CD4-positive, alpha-beta memory T cell (primary cell): ENCODE measurements at regions not wholly inside any gene's neighbourhood (a gene's known extent, or its start where the extent isn't known, plus 50 kb on each side); places are given as distances from the start of the nearest gene placed in this dataset.

Source experiments
- CTCF ChIA-PET: fragments of 350-600 bp; sonication (Branson Sonifier 250); formaldehyde crosslinking; loops from one replicate; lab custom pipeline; 2021; ENCODE audit warnings: inconsistent platforms; ENCODE audit not compliant: partially characterized antibody; lab: Charles Lee
- POLR2A ChIA-PET: fragments of 350-600 bp; sonication (Branson Sonifier 250); formaldehyde crosslinking; loops from one replicate; lab custom pipeline; 2021; ENCODE audit not compliant: partially characterized antibody; lab: Charles Lee
- DNase-seq, 5 donors: peaks; one replicate each; pipeline versions ENCODE4 v3.0.0 to v3.0.0-alpha.2; 2020 to 2022; ENCODE audit warnings: mixed read lengths in 1 of 5
- H3K27ac ChIP-seq: one replicate; pipeline ENCODE4 v1.7.0; 2013; ENCODE audit warnings: low read depth, low read length
- H3K27me3 ChIP-seq: 2 replicates; pipeline ENCODE4 v1.7.0; 2013; ENCODE audit warnings: mild to moderate bottlenecking, low read length, moderate library complexity; ENCODE audit not compliant: insufficient read depth
- H3K36me3 ChIP-seq: 2 replicates; pipeline ENCODE4 v1.7.0; 2013; ENCODE audit warnings: mild to moderate bottlenecking, low read length, moderate library complexity; ENCODE audit not compliant: insufficient read depth
- H3K4me1 ChIP-seq: 2 replicates; pipeline ENCODE4 v1.7.0; 2013; ENCODE audit warnings: mild to moderate bottlenecking, low read length, moderate library complexity; ENCODE audit not compliant: insufficient read depth
- H3K4me3 ChIP-seq, 2 donors: one replicate each; pipeline ENCODE4 v1.7.0; 2013; ENCODE audit warnings: low read length in 2 of 2, mild to moderate bottlenecking in 1 of 2
- H3K9me3 ChIP-seq, 2 donors: one replicate each; pipeline ENCODE4 v1.7.0; 2013; ENCODE audit warnings: low read length in 2 of 2, control low read depth in 1 of 2; ENCODE audit not compliant: control insufficient read depth in 1 of 2
- H3K27ac Mint-ChIP-seq, 7 donors: one replicate each; pipeline ENCODE4 v1.8.0; 2020 to 2021; ENCODE audit warnings: mixed read lengths in 7 of 7, mild to moderate bottlenecking in 6 of 7, inconsistent platforms in 3 of 7, moderate library complexity in 3 of 7
- H3K27me3 Mint-ChIP-seq, 2 donors: one replicate each; pipeline ENCODE4 v1.8.0; 2020 to 2021; ENCODE audit warnings: mixed read lengths in 2 of 2
- H3K36me3 Mint-ChIP-seq, 2 donors: one replicate each; pipeline ENCODE4 v1.8.0; 2020 to 2021; ENCODE audit warnings: mixed read lengths in 2 of 2, inconsistent platforms in 1 of 2, mild to moderate bottlenecking in 1 of 2
- H3K4me1 Mint-ChIP-seq, 4 donors: one replicate each; pipeline ENCODE4 v1.8.0; 2020 to 2021; ENCODE audit warnings: mixed read lengths in 4 of 4, mild to moderate bottlenecking in 1 of 4
- H3K4me3 Mint-ChIP-seq, 8 donors: one replicate each; pipeline ENCODE4 v1.8.0; 2020 to 2021; ENCODE audit warnings: mixed read lengths in 8 of 8, mild to moderate bottlenecking in 7 of 8, moderate library complexity in 6 of 8, inconsistent platforms in 3 of 8
- H3K9me3 Mint-ChIP-seq, 8 donors: one replicate each; pipeline ENCODE4 v1.8.0; 2020 to 2021; ENCODE audit warnings: mixed read lengths in 8 of 8, mild to moderate bottlenecking in 5 of 8, inconsistent platforms in 3 of 8, moderate library complexity in 1 of 8
- intact Hi-C: fragments of 100-400 bp; cut with micrococcal nuclease; formaldehyde crosslinking; loops from one replicate; pipeline ENCODE4 v1.15.1; 2023

DNA sequence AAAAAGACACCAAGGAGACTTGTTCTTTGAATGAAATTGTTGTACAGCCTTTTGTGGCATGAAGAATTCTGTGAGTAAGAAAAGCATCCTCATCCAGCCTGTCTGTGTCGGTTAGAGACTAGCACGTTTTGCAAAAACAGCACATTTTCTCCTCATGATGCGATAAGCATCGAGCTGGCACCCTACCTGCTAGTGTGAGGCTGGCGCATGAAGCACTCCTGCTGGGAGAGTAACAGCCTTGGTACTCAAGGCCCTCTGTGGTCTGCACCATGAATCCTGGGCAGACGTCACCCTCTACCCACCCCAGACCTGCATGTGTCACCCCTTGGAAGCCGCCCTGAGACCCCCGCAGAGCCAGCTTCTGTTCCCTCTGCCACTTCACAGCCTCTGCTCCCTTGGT, 92.6 kb upstream of the TMEM132E start:
- H3K4me1 ChIP-seq: no peaks in the 10 kb centered on the region
- no peak overlapping the region for H3K4me3 Mint-ChIP-seq
- no peaks in the 10 kb centered on the region for H3K36me3 Mint-ChIP-seq
- no peaks in the 10 kb centered on the region for H3K36me3 ChIP-seq
- POLR2A ChIA-PET: no interaction called here
- CTCF ChIA-PET: no interaction called here
- H3K27me3 ChIP-seq: no peaks in the 10 kb centered on the region
- H3K27ac Mint-ChIP-seq: no peak overlapping the region
- intact Hi-C loops: no loop called here
- H3K4me1 Mint-ChIP-seq: no peaks in the 10 kb centered on the region
- H3K9me3 ChIP-seq: no peaks in the 10 kb centered on the region
- H3K27ac ChIP-seq: no peak overlapping the region
- H3K27me3 Mint-ChIP-seq: peaks cover 20 to 41% of the 10 kb centered on the region in 2 donors
- no peak overlapping the region for H3K4me3 ChIP-seq
- DNase-seq: no peak
- H3K9me3 Mint-ChIP-seq: peaks cover 0 to 4% (median 0%) of the 10 kb centered on the region in 8 donors

DNA sequence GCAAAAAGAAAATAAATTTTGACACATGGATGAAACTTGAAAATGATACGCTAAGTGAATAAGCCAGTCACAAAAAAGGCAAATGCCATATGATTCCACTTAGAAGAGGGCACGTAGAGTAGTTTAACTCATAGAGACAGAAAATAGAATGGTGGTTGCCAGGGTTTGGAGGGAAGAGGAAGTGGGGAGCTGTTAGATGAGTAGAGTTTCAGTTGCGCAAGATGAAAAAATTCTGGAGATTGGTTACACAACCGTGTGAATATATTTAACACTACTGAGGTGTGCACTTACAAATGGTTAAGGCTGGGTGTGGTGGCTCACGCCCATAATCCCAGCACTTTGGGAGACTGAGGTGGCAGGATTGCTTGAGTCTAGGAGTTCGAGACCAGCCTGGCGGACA, 93.4 kb upstream of the TMEM132E start:
- Mint-ChIP-seq H3K4me3 (no peak overlapping the region), H3K36me3 (no peaks in the 10 kb centered on the region), H3K9me3 (peaks cover 0 to 4% (median 0%) of the 10 kb centered on the region in 8 donors), H3K27me3 (peaks cover 21 to 42% of the 10 kb centered on the region in 2 donors), H3K27ac (no peak overlapping the region), H3K4me1 (no peaks in the 10 kb centered on the region)
- H3K4me1 ChIP-seq: no peaks in the 10 kb centered on the region
- no peaks in the 10 kb centered on the region for H3K27me3 ChIP-seq
- DNase-seq: no peak
- no peaks in the 10 kb centered on the region for H3K36me3 ChIP-seq
- ChIA-PET POLR2A (no interaction called here), CTCF (no interaction called here)
- no peak overlapping the region for H3K4me3 ChIP-seq
- intact Hi-C loops: no loop called here
- H3K9me3 ChIP-seq: no peaks in the 10 kb centered on the region
- H3K27ac ChIP-seq: no peak overlapping the region

DNA sequence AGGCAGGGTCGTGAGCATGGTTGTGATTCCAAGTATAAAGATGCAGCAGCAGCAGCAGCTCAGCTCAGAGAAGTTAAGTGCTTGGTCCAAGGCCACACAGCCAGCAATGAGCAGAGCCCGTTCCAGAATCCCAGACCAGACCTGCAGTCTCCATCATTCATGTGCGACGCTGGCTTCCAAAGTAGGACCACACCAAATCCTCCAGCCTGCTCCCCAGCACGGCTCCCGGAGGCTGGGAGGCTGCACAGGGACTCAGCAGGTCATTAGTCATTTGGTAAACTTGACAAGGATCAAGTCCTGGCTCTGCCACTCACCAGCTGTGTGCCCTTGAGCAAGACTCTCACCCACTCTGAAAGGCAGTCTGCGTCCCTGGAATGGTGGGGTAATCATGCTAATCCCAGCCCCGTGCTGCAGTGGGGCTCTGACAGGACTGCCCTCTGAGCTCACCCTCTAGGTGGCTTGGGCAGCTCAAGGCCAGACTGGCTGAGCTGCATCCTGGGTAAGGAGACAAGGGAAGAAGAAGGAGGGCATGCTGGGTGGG, 95.1 kb upstream of the TMEM132E start:
- ChIA-PET CTCF (no interaction called here), POLR2A (no interaction called here)
- H3K4me3 ChIP-seq: no peak overlapping the region
- no peaks in the 10 kb centered on the region for H3K27me3 ChIP-seq
- intact Hi-C loops: no loop called here
- no peak overlapping the region for H3K27ac ChIP-seq
- DNase-seq: no peak
- Mint-ChIP-seq H3K27me3 (peaks cover 20 to 34% of the 10 kb centered on the region in 2 donors), H3K36me3 (no peaks in the 10 kb centered on the region), H3K4me3 (no peak overlapping the region), H3K9me3 (peaks cover 0 to 4% (median 0%) of the 10 kb centered on the region in 8 donors), H3K27ac (no peak overlapping the region), H3K4me1 (no peaks in the 10 kb centered on the region)
- H3K36me3 ChIP-seq: no peaks in the 10 kb centered on the region
- H3K9me3 ChIP-seq: no peaks in the 10 kb centered on the region
- H3K4me1 ChIP-seq: no peaks in the 10 kb centered on the region

DNA sequence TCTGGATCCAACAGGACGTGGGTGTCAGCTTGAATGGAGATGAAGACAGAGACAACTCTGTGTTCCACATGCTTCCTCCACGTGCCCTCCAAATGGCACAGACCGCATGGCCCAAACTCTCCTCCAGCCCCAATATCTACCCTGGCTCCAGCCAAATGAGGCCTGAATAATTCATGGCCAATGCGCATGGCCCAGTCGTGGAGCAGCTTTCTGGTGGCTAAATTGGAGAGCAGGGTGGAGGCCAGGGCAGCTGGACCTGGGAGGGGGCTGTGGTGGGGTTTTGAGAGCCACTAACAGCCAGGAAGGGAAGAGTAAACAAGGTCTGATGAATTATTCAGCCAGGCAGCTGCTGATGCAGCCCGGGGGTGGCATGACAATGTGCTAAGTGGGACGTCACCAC, 96.7 kb upstream of the TMEM132E start:
- intact Hi-C loops: no loop called here
- POLR2A ChIA-PET: no interaction called here

DNA sequence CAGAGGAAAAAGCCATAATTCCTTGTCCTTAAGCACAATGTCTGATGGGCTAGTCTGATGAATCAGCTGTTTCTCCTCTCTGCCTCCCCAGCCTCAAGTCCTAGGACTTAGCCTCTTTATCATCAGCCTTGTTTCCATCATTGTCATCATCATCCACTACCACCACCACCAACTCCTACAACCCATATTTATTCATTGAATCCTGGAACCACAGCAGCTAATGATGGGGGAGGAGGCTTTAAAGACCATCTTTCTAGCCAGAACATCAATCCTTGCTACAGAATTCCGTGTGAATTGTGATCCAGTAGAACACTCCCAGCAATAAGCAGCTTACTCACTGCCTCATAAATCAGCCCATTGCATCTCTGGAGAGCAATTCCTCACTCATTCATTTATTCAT, 97.6 kb upstream of the TMEM132E start:
- intact Hi-C loops: no loop called here
- peaks cover 0 to 4% (median 0%) of the 10 kb centered on the region in 8 donors for H3K9me3 Mint-ChIP-seq
- ChIA-PET POLR2A (no interaction called here), CTCF (no interaction called here)
- H3K27me3 ChIP-seq: no peaks in the 10 kb centered on the region
- H3K36me3 ChIP-seq: no peaks in the 10 kb centered on the region
- no peaks in the 10 kb centered on the region for H3K9me3 ChIP-seq
- H3K27me3 Mint-ChIP-seq: peaks cover 20 to 28% of the 10 kb centered on the region in 2 donors
- DNase-seq: no peak
- peak overlapping the region in 1 of 7 donors; percentile 25 for H3K27ac Mint-ChIP-seq
- no peak overlapping the region for H3K4me3 ChIP-seq
- H3K4me3 Mint-ChIP-seq: no peak overlapping the region
- no peaks in the 10 kb centered on the region for H3K36me3 Mint-ChIP-seq
- H3K4me1 Mint-ChIP-seq: no peaks in the 10 kb centered on the region
- no peaks in the 10 kb centered on the region for H3K4me1 ChIP-seq
- no peak overlapping the region for H3K27ac ChIP-seq

More for the DNA sequence above, 96.7 kb upstream of the TMEM132E start:
- no peak overlapping the region for H3K27ac Mint-ChIP-seq
- no peaks in the 10 kb centered on the region for H3K36me3 Mint-ChIP-seq
- H3K27me3 ChIP-seq: no peaks in the 10 kb centered on the region
- H3K4me3 ChIP-seq: no peak overlapping the region
- no peaks in the 10 kb centered on the region for H3K4me1 ChIP-seq
- H3K9me3 Mint-ChIP-seq: peaks cover 0 to 4% (median 0%) of the 10 kb centered on the region in 8 donors
- H3K4me3 Mint-ChIP-seq: no peak overlapping the region
- H3K27me3 Mint-ChIP-seq: peaks cover 20 to 28% of the 10 kb centered on the region in 2 donors
- no peaks in the 10 kb centered on the region for H3K36me3 ChIP-seq
- H3K4me1 Mint-ChIP-seq: no peaks in the 10 kb centered on the region
- no peak for DNase-seq
- CTCF ChIA-PET: no interaction called here
- H3K9me3 ChIP-seq: no peaks in the 10 kb centered on the region
- H3K27ac ChIP-seq: no peak overlapping the region

DNA sequence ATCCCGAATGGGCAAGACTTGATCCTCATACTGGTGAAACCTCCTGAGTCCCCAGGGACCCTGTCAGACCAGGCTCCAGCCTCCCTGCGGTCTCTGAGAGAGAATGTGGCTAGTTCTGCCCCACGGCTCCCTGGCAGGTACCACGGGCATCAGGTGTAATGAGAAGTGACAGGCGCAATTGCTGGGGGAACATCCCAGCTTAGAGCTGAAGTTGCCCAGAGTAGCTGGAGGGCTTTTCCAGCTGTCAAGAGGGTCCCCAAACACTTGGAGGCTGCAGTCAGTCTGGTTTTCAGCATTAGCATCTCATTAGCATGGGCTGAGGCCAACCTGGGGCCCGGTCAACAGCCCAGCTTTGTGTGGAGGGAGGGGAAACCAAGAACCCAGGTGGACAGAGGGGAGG, 100.0 kb upstream of the TMEM132E start:
- H3K4me1 Mint-ChIP-seq: no peaks in the 10 kb centered on the region
- no peaks in the 10 kb centered on the region for H3K36me3 ChIP-seq
- no peaks in the 10 kb centered on the region for H3K9me3 ChIP-seq
- no peak overlapping the region for H3K4me3 ChIP-seq
- no peaks in the 10 kb centered on the region for H3K9me3 Mint-ChIP-seq
- ChIA-PET CTCF (no interaction called here), POLR2A (no interaction called here)
- H3K4me1 ChIP-seq: no peaks in the 10 kb centered on the region
- H3K36me3 Mint-ChIP-seq: no peaks in the 10 kb centered on the region
- no peaks in the 10 kb centered on the region for H3K27me3 ChIP-seq
- peaks cover 18 to 20% of the 10 kb centered on the region in 2 donors for H3K27me3 Mint-ChIP-seq
- H3K4me3 Mint-ChIP-seq: no peak overlapping the region
- DNase-seq: no peak
- no peak overlapping the region for H3K27ac ChIP-seq
- intact Hi-C loops: no loop called here
- H3K27ac Mint-ChIP-seq: no peak overlapping the region

DNA sequence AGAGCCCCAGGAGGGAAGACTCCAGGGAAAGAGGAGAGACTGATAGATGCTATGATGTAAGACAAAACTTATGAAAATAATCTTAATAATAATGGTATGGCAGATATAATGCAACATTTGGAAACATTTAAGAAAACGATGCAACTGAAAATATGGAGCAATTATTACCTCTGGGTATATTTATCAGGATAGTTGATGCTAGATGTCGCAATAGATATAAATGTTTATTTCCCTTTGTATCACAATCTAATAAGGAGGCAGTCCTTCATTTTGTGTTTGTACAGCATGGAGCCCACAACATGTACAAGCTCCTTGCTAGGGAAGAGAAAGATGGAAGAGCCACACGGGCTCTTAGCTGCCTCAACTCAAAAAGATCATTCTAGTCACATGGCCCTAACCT, 101.1 kb upstream of the TMEM132E start:
- CTCF ChIA-PET: no interaction called here
- no peaks in the 10 kb centered on the region for H3K36me3 Mint-ChIP-seq

DNA sequence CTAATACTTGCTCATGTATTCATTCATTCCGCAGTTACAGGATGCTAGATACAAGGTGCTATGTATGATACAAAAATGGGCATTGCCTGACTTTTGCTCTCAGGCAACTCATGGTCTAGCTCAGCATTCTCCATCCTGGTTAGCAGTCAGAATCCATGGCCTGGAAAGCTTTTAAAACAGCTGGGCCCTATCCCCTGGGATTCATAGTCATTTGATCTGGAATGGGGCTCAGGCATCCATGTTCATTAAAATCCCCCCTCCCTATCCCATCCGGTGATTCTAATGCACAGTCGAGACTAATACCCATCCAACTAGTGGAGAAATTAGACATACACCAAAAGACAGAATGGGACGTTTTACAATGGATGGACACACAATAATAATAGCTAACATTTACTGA, 104.1 kb upstream of the TMEM132E start:
- intact Hi-C loops: no loop called here
- no peak overlapping the region for H3K27ac Mint-ChIP-seq
- Histone ChIP-seq H3K27me3 (no peaks in the 10 kb centered on the region), H3K4me3 (no peak overlapping the region), H3K36me3 (no peaks in the 10 kb centered on the region), H3K4me1 (no peaks in the 10 kb centered on the region), H3K27ac (no peak overlapping the region), H3K9me3 (no peaks in the 10 kb centered on the region)
- H3K4me3 Mint-ChIP-seq: no peak overlapping the region
- H3K36me3 Mint-ChIP-seq: no peaks in the 10 kb centered on the region
- ChIA-PET POLR2A (no interaction called here), CTCF (no interaction called here)
- peaks cover 0 to 1% (median 0%) of the 10 kb centered on the region in 8 donors for H3K9me3 Mint-ChIP-seq
- H3K4me1 Mint-ChIP-seq: no peaks in the 10 kb centered on the region
- H3K27me3 Mint-ChIP-seq: peaks cover 10 to 17% of the 10 kb centered on the region in 2 donors
- no peak for DNase-seq

More for the DNA sequence above, 101.1 kb upstream of the TMEM132E start:
- no peaks in the 10 kb centered on the region for H3K36me3 ChIP-seq
- no peak overlapping the region for H3K4me3 ChIP-seq
- intact Hi-C loops: no loop called here
- no peaks in the 10 kb centered on the region for H3K27me3 ChIP-seq
- DNase-seq: no peak
- Mint-ChIP-seq H3K27me3 (peaks cover 13 to 17% of the 10 kb centered on the region in 2 donors), H3K4me3 (no peak overlapping the region), H3K9me3 (no peaks in the 10 kb centered on the region), H3K4me1 (no peaks in the 10 kb centered on the region), H3K27ac (no peak overlapping the region)
- no peaks in the 10 kb centered on the region for H3K9me3 ChIP-seq
- H3K4me1 ChIP-seq: no peaks in the 10 kb centered on the region
- H3K27ac ChIP-seq: no peak overlapping the region
- POLR2A ChIA-PET: no interaction called here
